Neural crest cell (in vitro differentiated cells): ENCODE measurements at regions not wholly inside any gene's neighbourhood (a gene's known extent, or its start where the extent isn't known, plus 50 kb on each side); places are given as distances from the start of the nearest gene placed in this dataset.
"Not testable (repeated sequence)": the region's sequence is repeated elsewhere in the genome, so short reads cannot be mapped to it uniquely, and the experiment has no call there.

Experiments
- DNase-seq: peaks from one replicate; pipeline ENCODE4 v3.0.0; 2021; ENCODE audit warnings: low read depth, mixed read lengths, low spot score
- H3K27ac Mint-ChIP-seq: one replicate; pipeline ENCODE4 v1.8.0; 2021; ENCODE audit warnings: mild to moderate bottlenecking, mixed read lengths; ENCODE audit not compliant: unreplicated experiment
- H3K27me3 Mint-ChIP-seq: 2 replicates; pipeline ENCODE4 v1.8.0; 2021; ENCODE audit warnings: low read depth, mild to moderate bottlenecking, mixed read lengths
- H3K36me3 Mint-ChIP-seq: 2 replicates; pipeline ENCODE4 v1.8.0; 2021; ENCODE audit warnings: low read depth, mild to moderate bottlenecking, mixed read lengths
- H3K4me1 Mint-ChIP-seq: 2 replicates; pipeline ENCODE4 v1.8.0; 2021; ENCODE audit warnings: mixed read lengths
- H3K4me3 Mint-ChIP-seq: one replicate; pipeline ENCODE4 v1.8.0; 2021; ENCODE audit warnings: mild to moderate bottlenecking, mixed read lengths
- H3K9me3 Mint-ChIP-seq: 2 replicates; pipeline ENCODE4 v1.8.0; 2021; ENCODE audit warnings: mixed read lengths
- TF ChIP-seq, protein P1 (sequence below): fragments of 200-600 bp; sonication (generic); conservative IDR thresholded peaks from 2 replicates; pipeline ENCODE4 v1.5.0; 2021; ENCODE audit warnings: antibody characterized with exemption, mild to moderate bottlenecking

- Mint-ChIP-seq H3K27ac (no peak overlapping the region), H3K9me3 (peaks cover 15% of the 10 kb centered on the region), H3K36me3 (peaks cover 11% of the 10 kb centered on the region), H3K4me3 (no peak overlapping the region), H3K27me3 (no peaks in the 10 kb centered on the region), H3K4me1 (no peaks in the 10 kb centered on the region)
- TF ChIP-seq, protein P1, sequence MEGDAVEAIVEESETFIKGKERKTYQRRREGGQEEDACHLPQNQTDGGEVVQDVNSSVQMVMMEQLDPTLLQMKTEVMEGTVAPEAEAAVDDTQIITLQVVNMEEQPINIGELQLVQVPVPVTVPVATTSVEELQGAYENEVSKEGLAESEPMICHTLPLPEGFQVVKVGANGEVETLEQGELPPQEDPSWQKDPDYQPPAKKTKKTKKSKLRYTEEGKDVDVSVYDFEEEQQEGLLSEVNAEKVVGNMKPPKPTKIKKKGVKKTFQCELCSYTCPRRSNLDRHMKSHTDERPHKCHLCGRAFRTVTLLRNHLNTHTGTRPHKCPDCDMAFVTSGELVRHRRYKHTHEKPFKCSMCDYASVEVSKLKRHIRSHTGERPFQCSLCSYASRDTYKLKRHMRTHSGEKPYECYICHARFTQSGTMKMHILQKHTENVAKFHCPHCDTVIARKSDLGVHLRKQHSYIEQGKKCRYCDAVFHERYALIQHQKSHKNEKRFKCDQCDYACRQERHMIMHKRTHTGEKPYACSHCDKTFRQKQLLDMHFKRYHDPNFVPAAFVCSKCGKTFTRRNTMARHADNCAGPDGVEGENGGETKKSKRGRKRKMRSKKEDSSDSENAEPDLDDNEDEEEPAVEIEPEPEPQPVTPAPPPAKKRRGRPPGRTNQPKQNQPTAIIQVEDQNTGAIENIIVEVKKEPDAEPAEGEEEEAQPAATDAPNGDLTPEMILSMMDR = no peak
- DNase-seq = no peak
These were observed 154.0 kb upstream of the LMNTD1 start for GRCh38 chr12:25707056-25707455.

DNA sequence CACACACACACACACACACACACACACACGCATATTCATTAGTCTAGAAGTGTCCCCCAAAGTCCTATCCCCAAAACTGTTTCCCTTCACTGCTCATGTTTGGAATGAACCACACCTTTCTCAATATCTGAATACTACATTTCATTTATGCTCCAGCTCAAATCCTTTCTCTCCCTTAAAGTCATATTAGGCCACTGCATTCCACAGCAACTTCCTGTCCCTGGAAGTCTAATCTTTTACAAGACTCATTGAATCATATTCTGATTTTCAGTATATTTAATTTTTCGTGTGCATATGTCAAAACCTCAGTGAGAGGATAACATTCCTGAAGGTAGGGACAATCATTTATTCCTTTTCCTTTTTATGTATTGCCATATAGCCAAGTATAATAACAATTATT, 155.6 kb upstream of the LMNTD1 start:
- DNase-seq = no peak
- TF ChIP-seq, protein P1 = no peak

GRCh38 chr12:25710128-25710527, 157.0 kb upstream of the LMNTD1 start:
- no peak for DNase-seq
- Mint-ChIP-seq H3K9me3 (peaks cover 12% of the 10 kb centered on the region), H3K27me3 (no peaks in the 10 kb centered on the region), H3K36me3 (peaks cover 5% of the 10 kb centered on the region), H3K4me1 (no peaks in the 10 kb centered on the region), H3K4me3 (no peak overlapping the region), H3K27ac (no peak overlapping the region)
- TF ChIP-seq, protein P1 = no peak

More for the DNA sequence above, 155.6 kb upstream of the LMNTD1 start:
- Mint-ChIP-seq H3K9me3 (peaks cover 12% of the 10 kb centered on the region), H3K27me3 (no peaks in the 10 kb centered on the region), H3K4me1 (no peaks in the 10 kb centered on the region), H3K4me3 (no peak overlapping the region), H3K36me3 (peaks cover 5% of the 10 kb centered on the region), H3K27ac (no peak overlapping the region)

DNA sequence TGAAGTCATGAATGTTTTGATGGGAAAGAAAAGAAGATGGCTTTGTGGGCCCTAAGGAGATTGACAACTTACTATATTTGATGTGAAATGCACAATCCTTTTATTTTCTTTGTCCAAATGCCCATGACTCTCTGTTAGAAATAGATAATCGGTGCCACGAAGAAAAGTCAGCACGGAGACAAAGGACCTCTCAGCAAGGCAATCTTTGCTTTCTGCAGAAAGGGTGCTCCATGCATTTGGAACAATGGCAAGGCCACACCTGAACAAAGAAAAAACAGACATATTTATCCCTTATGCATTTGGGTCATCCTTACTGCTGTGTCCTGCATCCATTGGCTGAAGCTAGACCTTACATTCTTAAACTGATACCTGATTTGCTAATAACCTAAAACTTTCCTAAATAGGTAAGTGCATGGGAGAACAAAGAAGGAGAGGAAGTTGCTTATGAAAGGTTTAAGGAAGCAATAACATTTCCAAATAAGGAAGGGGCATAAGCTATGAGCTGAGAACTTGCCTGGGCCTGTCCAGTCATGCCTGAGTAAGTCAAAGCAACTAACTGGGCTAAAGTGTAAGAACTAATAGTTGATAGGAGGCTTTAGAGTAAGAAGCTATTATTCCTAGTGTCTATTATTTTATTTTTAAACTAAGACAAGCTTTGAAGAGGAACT, 158.0 kb upstream of the LMNTD1 start:
- H3K4me3 Mint-ChIP-seq, H3K27ac Mint-ChIP-seq, H3K27me3 Mint-ChIP-seq, H3K4me1 Mint-ChIP-seq, DNase-seq, H3K36me3 Mint-ChIP-seq: not testable (repeated sequence)
- peaks cover 12% of the 10 kb centered on the region for H3K9me3 Mint-ChIP-seq

GRCh38 chr12:25712169-25712568, 159.1 kb upstream of the LMNTD1 start:
- Mint-ChIP-seq H3K27ac (no peak overlapping the region), H3K9me3 (peaks cover 8% of the 10 kb centered on the region), H3K4me1 (no peaks in the 10 kb centered on the region), H3K36me3 (no peaks in the 10 kb centered on the region), H3K27me3 (no peaks in the 10 kb centered on the region), H3K4me3 (no peak overlapping the region)
- TF ChIP-seq, protein P1 = no peak
- DNase-seq = no peak

GRCh38 chr12:25713264-25713663, 160.2 kb upstream of the LMNTD1 start:
- H3K36me3 Mint-ChIP-seq = no peaks in the 10 kb centered on the region
- no peaks in the 10 kb centered on the region for H3K4me1 Mint-ChIP-seq
- no peak overlapping the region for H3K4me3 Mint-ChIP-seq
- TF ChIP-seq, protein P1 = no peak
- H3K9me3 Mint-ChIP-seq = peaks cover 4% of the 10 kb centered on the region
- no peaks in the 10 kb centered on the region for H3K27me3 Mint-ChIP-seq
- no peak overlapping the region for H3K27ac Mint-ChIP-seq
- no peak for DNase-seq
